ENCODE measurements at regions not wholly inside any gene's neighbourhood (a gene's known extent, or its start where the extent isn't known, plus 50 kb on each side); places are given as distances from the start of the nearest gene placed in this dataset.

DNA sequence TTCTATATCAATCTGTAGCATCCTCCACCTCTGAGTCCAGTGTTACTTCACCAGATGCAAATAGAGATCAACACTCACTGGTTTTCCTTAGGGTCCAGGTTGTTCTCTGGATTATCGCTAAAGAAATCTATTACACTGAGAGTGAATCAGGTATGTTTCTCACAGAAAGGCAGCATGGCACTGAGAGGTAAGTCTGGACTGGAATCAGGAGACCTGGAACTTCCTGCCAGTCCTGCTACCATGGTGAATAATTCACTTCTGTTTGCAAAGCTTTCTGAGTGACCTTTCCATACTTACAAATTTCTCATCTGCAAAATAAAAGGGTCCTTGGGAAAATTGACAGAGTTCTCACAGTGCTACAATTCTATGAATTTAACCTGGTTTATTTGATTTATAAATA is 1583.3 kb downstream of the MRPL39 start:
- H2AFZ ChIP-seq (ENCODE audit: low read length, unreplicated experiment), result no peak overlapping the region
- H3K36me3 ChIP-seq (ENCODE audit: insufficient read depth, low read length), result no peaks in the 10 kb centered on the region
- H3K4me1 ChIP-seq (ENCODE audit: control insufficient read depth, insufficient read depth, low read length, unreplicated experiment), result no peaks in the 10 kb centered on the region
- H3K4me3 ChIP-seq (ENCODE audit: low read depth, low read length), result no peak overlapping the region
- no peak overlapping the region for H3K27ac ChIP-seq (ENCODE audit: low read depth, low read length)
- no peaks in the 10 kb centered on the region for H3K79me2 ChIP-seq (ENCODE audit: control insufficient read depth, insufficient read depth, low read length, unreplicated experiment)
- H3K27me3 ChIP-seq (ENCODE audit: insufficient read depth, low read length), result no peaks in the 10 kb centered on the region

GRCh38 chr21:24023402-24023801 is 1583.9 kb downstream of the MRPL39 start:
- H2AFZ ChIP-seq (ENCODE audit: low read length, unreplicated experiment), result no peak overlapping the region
- H3K4me1 ChIP-seq (ENCODE audit: control insufficient read depth, insufficient read depth, low read length, unreplicated experiment), result no peaks in the 10 kb centered on the region
- no peaks in the 10 kb centered on the region for H3K27me3 ChIP-seq (ENCODE audit: insufficient read depth, low read length)
- no peaks in the 10 kb centered on the region for H3K36me3 ChIP-seq (ENCODE audit: insufficient read depth, low read length)
- H3K4me3 ChIP-seq (ENCODE audit: low read depth, low read length), result no peak overlapping the region
- no peak overlapping the region for H3K27ac ChIP-seq (ENCODE audit: low read depth, low read length)
- no peaks in the 10 kb centered on the region for H3K79me2 ChIP-seq (ENCODE audit: control insufficient read depth, insufficient read depth, low read length, unreplicated experiment)

GRCh38 chr21:24014381-24014780 is 1592.9 kb downstream of the MRPL39 start:
- H3K27me3 ChIP-seq (ENCODE audit: insufficient read depth, low read length), result no peaks in the 10 kb centered on the region
- H3K4me1 ChIP-seq (ENCODE audit: control insufficient read depth, insufficient read depth, low read length, unreplicated experiment), result no peaks in the 10 kb centered on the region
- no peaks in the 10 kb centered on the region for H3K79me2 ChIP-seq (ENCODE audit: control insufficient read depth, insufficient read depth, low read length, unreplicated experiment)
- no peak overlapping the region for H3K4me3 ChIP-seq (ENCODE audit: low read depth, low read length)
- H2AFZ ChIP-seq (ENCODE audit: low read length, unreplicated experiment), result no peak overlapping the region
- no peak overlapping the region for H3K27ac ChIP-seq (ENCODE audit: low read depth, low read length)
- no peaks in the 10 kb centered on the region for H3K36me3 ChIP-seq (ENCODE audit: insufficient read depth, low read length)

GRCh38 chr21:24011087-24011486 is 1596.2 kb downstream of the MRPL39 start:
- H3K79me2 ChIP-seq (ENCODE audit: control insufficient read depth, insufficient read depth, low read length, unreplicated experiment), result no peaks in the 10 kb centered on the region
- no peak overlapping the region for H2AFZ ChIP-seq (ENCODE audit: low read length, unreplicated experiment)
- H3K27ac ChIP-seq (ENCODE audit: low read depth, low read length), result no peak overlapping the region
- H3K27me3 ChIP-seq (ENCODE audit: insufficient read depth, low read length), result no peaks in the 10 kb centered on the region
- no peaks in the 10 kb centered on the region for H3K36me3 ChIP-seq (ENCODE audit: insufficient read depth, low read length)
- H3K4me1 ChIP-seq (ENCODE audit: control insufficient read depth, insufficient read depth, low read length, unreplicated experiment), result no peaks in the 10 kb centered on the region
- no peak overlapping the region for H3K4me3 ChIP-seq (ENCODE audit: low read depth, low read length)

- H3K79me2 ChIP-seq (ENCODE audit: control insufficient read depth, insufficient read depth, low read length, unreplicated experiment), result no peaks in the 10 kb centered on the region
- H3K36me3 ChIP-seq (ENCODE audit: insufficient read depth, low read length), result no peaks in the 10 kb centered on the region
- H3K4me3 ChIP-seq (ENCODE audit: low read depth, low read length), result no peak overlapping the region
- H3K4me1 ChIP-seq (ENCODE audit: control insufficient read depth, insufficient read depth, low read length, unreplicated experiment), result no peaks in the 10 kb centered on the region
- H3K27ac ChIP-seq (ENCODE audit: low read depth, low read length), result no peak overlapping the region
- H2AFZ ChIP-seq (ENCODE audit: low read length, unreplicated experiment), result no peak overlapping the region
- no peaks in the 10 kb centered on the region for H3K27me3 ChIP-seq (ENCODE audit: insufficient read depth, low read length)
These were observed 1599.7 kb downstream of the MRPL39 start for GRCh38 chr21:24007592-24007991.

DNA sequence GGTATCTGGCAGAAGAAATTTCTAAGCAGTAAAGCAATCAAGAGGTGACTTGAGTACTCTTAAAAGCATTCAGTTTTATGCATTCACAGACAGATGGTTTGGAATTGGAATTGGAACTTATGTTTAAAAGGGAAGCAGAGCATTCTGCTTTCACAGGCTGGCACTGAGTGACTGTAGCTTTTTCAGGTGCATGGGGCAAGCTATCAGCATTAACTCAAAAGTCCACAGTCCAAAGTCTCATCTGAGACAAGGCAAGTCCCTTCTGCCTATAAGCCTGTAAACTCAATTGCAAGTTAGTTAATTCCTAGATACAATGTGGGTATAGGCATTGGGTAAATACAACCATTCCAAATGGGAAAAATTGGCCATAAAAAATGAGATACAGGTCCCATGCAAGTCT is 1620.3 kb downstream of the MRPL39 start:
- H3K4me3 ChIP-seq (ENCODE audit: low read depth, low read length), result no peak overlapping the region
- H3K4me1 ChIP-seq (ENCODE audit: control insufficient read depth, insufficient read depth, low read length, unreplicated experiment), result no peaks in the 10 kb centered on the region
- H3K27ac ChIP-seq (ENCODE audit: low read depth, low read length), result no peak overlapping the region
- H3K36me3 ChIP-seq (ENCODE audit: insufficient read depth, low read length), result no peaks in the 10 kb centered on the region
- H3K79me2 ChIP-seq (ENCODE audit: control insufficient read depth, insufficient read depth, low read length, unreplicated experiment), result no peaks in the 10 kb centered on the region
- H2AFZ ChIP-seq (ENCODE audit: low read length, unreplicated experiment), result no peak overlapping the region
- H3K27me3 ChIP-seq (ENCODE audit: insufficient read depth, low read length), result no peaks in the 10 kb centered on the region

DNA sequence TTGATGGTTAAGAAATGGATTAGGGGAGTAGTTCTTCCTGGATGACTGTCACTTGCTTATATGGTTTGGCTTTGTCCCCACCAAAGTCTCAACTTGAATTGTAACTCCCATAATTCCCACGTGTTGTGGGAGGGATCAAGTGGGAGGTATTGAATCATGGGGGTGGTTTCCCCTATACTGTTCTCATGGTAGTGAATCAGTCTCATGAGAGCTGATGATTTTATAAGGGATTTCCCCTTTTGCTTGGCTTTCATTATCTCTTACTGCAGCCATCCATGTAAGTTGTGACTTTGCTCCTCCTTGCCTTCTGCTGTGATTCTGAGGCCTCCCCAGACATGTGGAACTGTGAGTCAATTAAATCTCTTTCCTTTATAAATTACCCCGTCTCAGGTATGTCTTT is 1621.1 kb downstream of the MRPL39 start:
- Histone ChIP-seq H3K27me3 (ENCODE audit: insufficient read depth, low read length) (no peaks in the 10 kb centered on the region), H2AFZ (ENCODE audit: low read length, unreplicated experiment) (no peak overlapping the region), H3K4me3 (ENCODE audit: low read depth, low read length) (no peak overlapping the region), H3K27ac (ENCODE audit: low read depth, low read length) (no peak overlapping the region), H3K36me3 (ENCODE audit: insufficient read depth, low read length) (no peaks in the 10 kb centered on the region), H3K79me2 (ENCODE audit: control insufficient read depth, insufficient read depth, low read length, unreplicated experiment) (no peaks in the 10 kb centered on the region), H3K4me1 (ENCODE audit: control insufficient read depth, insufficient read depth, low read length, unreplicated experiment) (no peaks in the 10 kb centered on the region)

- Histone ChIP-seq H3K27ac (ENCODE audit: low read depth, low read length) (no peak overlapping the region), H3K4me1 (ENCODE audit: control insufficient read depth, insufficient read depth, low read length, unreplicated experiment) (no peaks in the 10 kb centered on the region), H3K79me2 (ENCODE audit: control insufficient read depth, insufficient read depth, low read length, unreplicated experiment) (no peaks in the 10 kb centered on the region), H2AFZ (ENCODE audit: low read length, unreplicated experiment) (no peak overlapping the region), H3K36me3 (ENCODE audit: insufficient read depth, low read length) (no peaks in the 10 kb centered on the region), H3K27me3 (ENCODE audit: insufficient read depth, low read length) (no peaks in the 10 kb centered on the region), H3K4me3 (ENCODE audit: low read depth, low read length) (no peak overlapping the region)
These were observed 1624.7 kb downstream of the MRPL39 start for GRCh38 chr21:23982546-23982945.

DNA sequence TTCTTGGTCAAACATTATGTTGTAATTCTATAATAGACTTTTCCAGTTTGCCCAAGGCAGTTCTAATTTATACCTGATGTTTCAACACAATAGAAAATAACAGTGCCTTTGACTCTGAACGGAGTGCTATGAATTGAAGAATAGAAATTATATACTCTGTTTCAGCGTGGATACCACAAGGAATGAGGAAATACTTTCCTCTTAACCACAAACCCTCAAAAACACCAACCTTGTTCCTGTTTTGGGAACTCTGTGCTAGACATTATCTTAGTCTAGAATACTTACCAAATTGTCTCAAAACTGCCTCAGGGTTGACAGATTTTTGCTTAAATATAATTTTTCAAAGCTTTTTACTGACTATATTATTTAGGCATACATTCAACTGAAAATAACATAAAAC is 1629.3 kb downstream of the MRPL39 start:
- Histone ChIP-seq H3K27ac (ENCODE audit: low read depth, low read length) (no peak overlapping the region), H3K4me1 (ENCODE audit: control insufficient read depth, insufficient read depth, low read length, unreplicated experiment) (no peaks in the 10 kb centered on the region), H3K4me3 (ENCODE audit: low read depth, low read length) (no peak overlapping the region), H3K36me3 (ENCODE audit: insufficient read depth, low read length) (no peaks in the 10 kb centered on the region), H2AFZ (ENCODE audit: low read length, unreplicated experiment) (no peak overlapping the region), H3K79me2 (ENCODE audit: control insufficient read depth, insufficient read depth, low read length, unreplicated experiment) (no peaks in the 10 kb centered on the region), H3K27me3 (ENCODE audit: insufficient read depth, low read length) (no peaks in the 10 kb centered on the region)

- Histone ChIP-seq H3K4me3 (ENCODE audit: low read depth, low read length) (no peak overlapping the region), H3K79me2 (ENCODE audit: control insufficient read depth, insufficient read depth, low read length, unreplicated experiment) (no peaks in the 10 kb centered on the region), H3K27me3 (ENCODE audit: insufficient read depth, low read length) (no peaks in the 10 kb centered on the region), H3K36me3 (ENCODE audit: insufficient read depth, low read length) (no peaks in the 10 kb centered on the region), H3K4me1 (ENCODE audit: control insufficient read depth, insufficient read depth, low read length, unreplicated experiment) (no peaks in the 10 kb centered on the region), H3K27ac (ENCODE audit: low read depth, low read length) (no peak overlapping the region), H2AFZ (ENCODE audit: low read length, unreplicated experiment) (no peak overlapping the region)
These were observed 1638.3 kb downstream of the MRPL39 start for GRCh38 chr21:23968722-23969647.

DNA sequence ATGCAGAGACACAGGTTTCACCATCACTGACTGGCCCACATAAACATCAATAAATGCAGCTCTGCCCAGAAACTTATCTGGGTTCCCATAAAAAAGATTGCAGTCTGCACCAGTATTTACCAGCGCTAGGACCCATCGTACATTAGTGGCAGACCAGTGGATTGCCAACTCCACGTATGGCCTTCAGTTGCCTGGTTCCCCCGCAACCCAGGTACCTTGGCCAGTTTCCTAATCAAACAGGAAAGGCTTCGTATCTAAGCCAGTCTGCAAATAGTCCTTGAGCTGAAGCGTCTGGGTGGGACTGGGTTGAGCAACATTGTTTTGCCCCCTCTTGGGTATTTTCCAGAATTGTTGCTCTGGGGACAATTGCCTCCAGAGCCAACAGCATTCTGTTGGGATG is 1639.3 kb downstream of the MRPL39 start:
- no peak overlapping the region for H3K27ac ChIP-seq (ENCODE audit: low read depth, low read length)
- no peak overlapping the region for H3K4me3 ChIP-seq (ENCODE audit: low read depth, low read length)
- no peaks in the 10 kb centered on the region for H3K79me2 ChIP-seq (ENCODE audit: control insufficient read depth, insufficient read depth, low read length, unreplicated experiment)
- H2AFZ ChIP-seq (ENCODE audit: low read length, unreplicated experiment), result no peak overlapping the region
- no peaks in the 10 kb centered on the region for H3K27me3 ChIP-seq (ENCODE audit: insufficient read depth, low read length)
- no peaks in the 10 kb centered on the region for H3K4me1 ChIP-seq (ENCODE audit: control insufficient read depth, insufficient read depth, low read length, unreplicated experiment)
- H3K36me3 ChIP-seq (ENCODE audit: insufficient read depth, low read length), result no peaks in the 10 kb centered on the region

Measured in ACC112 (cell line).